ENCODE measurements at regions not wholly inside any gene's neighbourhood (a gene's known extent, or its start where the extent isn't known, plus 50 kb on each side); places are given as distances from the start of the nearest gene placed in this dataset.
A peak's percentile ranks its signal among the peaks of the same experiment; 100 is the strongest.
"Not testable (repeated sequence)": the region's sequence is repeated elsewhere in the genome, so short reads cannot be mapped to it uniquely, and the experiment has no call there.

- DNase-seq = no peak
Measured at GRCh38 chr15:31598620-31599019, 272.0 kb downstream of the KLF13 start.

DNA sequence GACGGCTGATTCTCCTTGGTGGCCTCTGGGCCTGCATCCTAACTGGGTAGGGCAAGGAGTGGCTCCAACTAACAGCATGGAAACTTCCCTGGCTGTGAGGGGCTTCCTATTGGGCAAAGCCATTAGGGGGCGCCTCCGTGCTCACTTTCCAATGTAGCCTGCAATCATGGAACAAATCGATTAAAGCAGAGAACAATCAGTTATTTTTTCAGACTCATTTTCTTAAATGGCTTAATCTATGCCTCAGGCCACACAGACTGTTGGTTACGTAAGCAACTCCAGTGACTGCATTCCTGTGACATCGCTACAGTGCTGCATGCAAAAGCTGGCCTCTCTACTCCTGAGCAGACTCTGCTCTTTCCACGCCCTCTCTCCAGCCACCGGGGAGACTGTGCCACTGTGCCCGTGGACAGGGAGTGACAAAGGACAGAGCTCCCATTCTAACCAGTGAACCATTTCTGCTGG is 278.9 kb downstream of the KLF13 start:
- DNase-seq = peak; percentile 35

DNA sequence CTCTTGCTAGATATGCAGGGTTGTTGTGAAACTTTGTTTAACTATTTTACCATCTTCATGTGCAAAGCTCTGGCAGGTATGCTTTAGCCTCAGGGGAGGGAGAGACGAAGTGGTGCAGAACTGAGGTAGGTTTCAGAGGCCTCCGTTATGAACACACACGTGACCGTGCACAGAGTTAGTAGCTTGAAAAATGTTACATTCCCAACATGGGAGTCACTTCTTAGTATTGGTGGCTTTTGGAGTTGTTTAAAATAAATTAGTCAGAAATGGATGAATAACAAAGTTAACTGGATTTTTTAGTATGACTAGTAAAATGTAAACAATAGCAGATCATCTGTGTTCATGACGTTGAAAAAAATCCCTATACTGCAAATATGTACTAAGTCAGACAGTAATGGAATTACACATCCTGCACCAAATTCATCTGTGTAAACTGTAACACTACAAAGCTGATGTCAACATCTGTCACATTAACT is 279.6 kb downstream of the KLF13 start:
- peak; percentile 24 for DNase-seq

DNA sequence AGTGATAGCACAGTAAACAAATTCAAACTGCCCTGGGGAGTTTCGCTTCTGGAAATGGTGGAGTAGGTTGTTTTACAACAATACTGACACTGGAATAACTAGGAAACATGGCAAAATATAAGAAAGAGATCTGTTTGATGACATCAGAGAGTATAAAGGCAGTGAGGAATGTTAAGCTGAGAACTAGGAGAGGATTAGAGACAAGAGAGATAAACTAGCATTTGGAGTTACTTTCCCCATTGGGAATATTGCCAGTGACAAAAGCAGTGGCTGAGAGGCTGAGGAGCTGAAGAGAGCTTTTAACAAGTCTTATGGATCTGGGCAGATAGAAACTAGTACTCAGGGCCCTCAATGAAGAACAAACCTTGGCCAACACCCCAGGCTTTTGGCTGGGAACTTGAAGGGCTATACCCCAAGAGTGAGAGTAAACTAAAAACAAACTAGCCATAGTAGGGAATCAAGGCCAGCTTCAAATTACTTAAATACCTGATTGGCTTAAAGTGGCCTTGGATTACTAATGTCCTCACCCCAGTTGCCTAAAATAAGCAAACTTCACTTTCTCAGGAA is 280.4 kb downstream of the KLF13 start:
- no peak for DNase-seq

DNA sequence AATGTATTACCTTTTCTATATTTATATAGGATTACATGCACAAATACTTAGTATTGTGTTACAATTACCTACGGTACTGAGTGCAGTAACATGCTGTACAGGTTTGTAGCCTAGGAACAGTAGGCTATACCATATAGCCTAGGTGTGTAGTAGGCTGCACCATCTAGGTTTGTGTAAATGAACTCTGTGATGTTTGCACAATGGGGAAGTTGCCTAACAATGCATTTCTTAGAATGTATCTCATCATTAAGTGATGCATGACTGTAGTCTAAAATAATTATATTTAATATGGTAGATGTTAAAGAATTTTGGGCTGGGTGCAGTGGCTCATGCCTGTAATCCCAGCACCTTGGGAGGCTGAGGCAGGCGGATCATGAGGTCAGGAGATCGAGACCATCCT is 281.0 kb downstream of the KLF13 start:
- no peak for DNase-seq

- no peak for DNase-seq
Measured at GRCh38 chr15:31609258-31609681, 282.6 kb downstream of the KLF13 start.

DNA sequence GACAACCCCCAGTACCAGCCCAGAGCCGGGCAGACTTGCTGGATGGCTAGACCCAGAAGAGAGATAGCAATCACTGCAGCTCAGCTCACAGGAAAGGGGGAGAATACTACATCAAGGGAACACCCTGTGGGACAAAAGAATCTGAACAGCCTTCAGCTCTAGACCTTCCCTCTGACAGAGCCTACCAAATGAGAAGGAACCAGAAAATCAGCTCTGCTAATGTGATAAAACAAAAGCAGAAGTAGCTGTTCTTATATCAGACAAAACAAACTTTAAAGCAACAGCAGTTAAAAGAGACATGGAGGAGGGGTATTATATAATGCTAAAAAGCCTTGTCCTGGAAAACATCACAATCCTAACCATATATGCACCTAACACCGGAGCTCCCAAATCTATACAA is 283.3 kb downstream of the KLF13 start:
- DNase-seq = no peak

GRCh38 chr15:31615643-31616415 is 289.2 kb downstream of the KLF13 start:
- no peak for DNase-seq

DNA sequence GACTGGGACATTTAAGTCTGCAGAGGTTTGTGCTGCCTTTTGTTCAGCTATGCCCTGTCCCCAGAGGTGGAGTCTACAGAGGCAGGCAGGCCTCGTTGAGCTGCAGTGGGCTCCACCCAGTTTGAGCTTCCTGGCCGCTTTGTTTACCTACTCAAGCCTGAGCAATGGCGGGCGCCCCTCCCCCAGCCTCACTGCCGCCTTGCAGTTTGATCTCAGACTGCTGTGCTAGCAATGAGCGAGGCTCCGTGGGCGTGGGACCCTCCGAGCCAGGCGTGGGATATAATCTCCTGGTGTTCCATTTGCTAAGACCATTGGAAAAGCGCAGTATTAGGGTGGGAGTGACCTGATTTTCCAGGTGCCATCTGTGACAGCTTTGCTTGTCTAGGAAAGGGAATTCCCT is 296.7 kb downstream of the KLF13 start:
- not testable (repeated sequence) for DNase-seq

DNA sequence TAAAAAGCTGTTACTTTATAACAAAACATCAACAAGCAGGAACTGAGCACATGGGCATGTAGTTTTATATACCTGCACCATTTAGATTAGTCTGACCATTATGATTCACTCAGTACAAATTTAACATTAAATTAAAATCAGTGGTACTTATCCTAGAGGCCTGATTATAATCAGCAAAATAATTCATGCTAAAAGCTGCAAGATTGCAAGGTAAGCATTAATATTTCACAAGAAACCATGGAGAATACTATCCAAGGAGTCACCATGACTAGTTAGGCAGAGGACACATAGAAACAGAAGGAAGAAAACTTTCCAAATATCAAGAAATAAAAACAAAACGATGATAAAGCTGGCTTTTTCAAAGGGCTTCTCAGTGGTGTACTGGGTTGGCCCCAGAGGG is 297.5 kb downstream of the KLF13 start:
- not testable (repeated sequence) for DNase-seq

- not testable (repeated sequence) for DNase-seq
Measured at GRCh38 chr15:31635715-31636114, 309.1 kb downstream of the KLF13 start.

DNA sequence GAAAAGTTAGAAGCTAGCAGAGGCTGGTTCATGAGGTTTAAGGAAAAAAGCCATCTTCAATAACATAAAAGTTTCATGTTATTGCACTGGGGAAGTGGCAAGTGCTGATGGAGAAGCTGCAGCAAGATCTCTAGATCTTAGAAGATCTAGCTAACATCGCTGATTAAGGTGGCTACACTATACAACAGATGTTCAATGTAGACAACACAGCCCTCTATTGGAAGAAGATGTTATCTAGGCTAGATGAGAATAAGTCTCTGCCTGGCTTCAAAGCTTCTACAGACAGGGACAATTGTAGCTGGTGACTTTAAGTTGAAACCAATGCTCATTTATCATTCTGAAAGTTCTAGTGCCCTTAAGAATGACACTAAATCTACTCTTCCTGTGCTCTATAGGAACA is 310.3 kb downstream of the KLF13 start:
- DNase-seq = not testable (repeated sequence)

DNA sequence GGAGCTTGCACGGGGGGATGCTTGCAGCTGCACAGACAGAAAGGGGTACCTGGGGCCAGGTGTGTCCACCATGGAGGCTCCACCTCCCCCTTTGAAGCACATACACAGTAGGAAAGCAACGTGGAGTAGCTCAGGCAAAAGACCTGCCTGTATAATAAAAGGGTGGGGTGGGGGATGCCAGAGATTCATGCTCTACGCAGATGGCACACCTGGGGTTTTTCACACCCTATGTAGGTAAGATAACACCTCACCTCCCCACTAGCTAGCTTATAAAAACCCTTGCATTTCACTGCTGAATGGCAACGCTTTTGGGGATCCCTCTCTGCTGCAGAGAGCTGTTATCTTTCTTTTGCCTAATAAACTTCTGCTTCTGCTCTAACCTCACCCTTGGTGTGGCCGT is 317.3 kb downstream of the KLF13 start:
- not testable (repeated sequence) for DNase-seq

GRCh38 chr15:31644761-31645160 is 318.1 kb downstream of the KLF13 start:
- DNase-seq = not testable (repeated sequence)

DNA sequence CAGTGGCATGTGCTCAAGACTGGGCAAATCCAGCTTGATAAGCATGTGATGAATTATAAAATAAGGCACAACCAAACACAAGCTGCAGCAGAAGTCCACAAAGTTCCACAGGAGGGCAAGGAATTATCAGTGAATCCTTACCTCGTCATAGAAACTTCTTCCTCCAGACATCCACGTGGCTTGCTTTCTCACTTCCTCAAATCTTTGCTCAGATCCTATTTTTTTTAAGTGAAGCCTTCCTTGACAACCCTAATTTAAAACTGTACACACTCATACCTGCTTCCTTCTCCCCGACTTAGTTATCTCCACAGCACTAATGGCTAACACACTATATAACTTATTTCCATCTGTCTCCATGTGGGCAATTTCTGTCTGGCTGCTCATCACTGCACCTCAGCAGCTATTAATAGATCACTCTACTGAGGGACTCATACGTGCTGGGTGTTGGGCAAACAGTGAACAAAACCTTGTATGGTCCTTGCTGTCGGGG is 320.7 kb downstream of the KLF13 start:
- not testable (repeated sequence) for DNase-seq

DNA sequence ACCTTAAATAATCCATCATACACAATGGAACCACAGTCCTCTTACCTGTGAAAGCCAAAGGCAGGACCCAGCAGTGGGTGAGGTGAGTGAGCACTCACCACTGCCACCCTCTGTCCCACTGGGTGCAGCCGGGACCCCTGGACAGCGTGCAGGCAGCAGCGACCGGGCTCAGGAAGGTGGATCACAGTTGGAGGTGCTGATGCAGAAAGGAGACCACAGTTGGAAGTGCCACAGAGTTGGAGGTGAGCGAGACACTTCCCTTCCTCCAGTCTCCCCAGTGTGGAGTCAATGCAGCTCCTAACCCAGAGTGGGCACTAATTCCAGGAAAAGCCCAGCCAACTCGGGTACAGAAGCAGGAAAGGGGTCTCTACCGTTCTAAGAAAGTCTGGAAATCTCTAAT is 323.0 kb downstream of the KLF13 start:
- DNase-seq = not testable (repeated sequence)

DNA sequence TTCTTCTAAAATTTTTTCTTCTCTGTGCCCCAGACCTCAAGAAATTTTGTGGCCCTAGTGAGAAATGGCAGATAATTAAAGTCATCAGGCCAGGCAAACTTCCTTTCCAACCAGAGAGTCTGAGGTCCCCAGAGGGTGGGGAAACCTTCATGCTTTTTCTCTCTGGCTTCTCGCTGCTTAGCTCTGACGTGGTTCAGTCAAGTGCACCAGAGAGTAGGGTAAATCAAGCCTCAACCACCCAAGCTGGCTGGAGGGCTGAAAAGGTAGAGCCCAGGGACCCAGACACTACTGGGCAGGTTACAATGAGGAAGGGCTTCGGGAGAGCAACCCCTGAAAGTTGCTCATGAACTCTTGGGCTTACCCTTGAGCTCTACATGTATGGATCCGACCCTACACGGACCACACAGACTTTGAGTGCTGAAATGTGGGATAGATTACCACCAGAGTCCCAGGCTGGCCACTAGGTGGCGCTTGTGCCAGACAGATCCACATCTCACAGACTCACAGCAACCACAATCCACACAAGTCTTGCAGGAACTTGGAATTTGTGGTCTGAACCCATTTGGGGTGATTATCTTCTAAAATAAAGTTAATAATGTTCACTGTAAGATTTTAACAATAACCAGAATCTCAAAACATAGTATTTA is 323.5 kb downstream of the KLF13 start:
- not testable (repeated sequence) for DNase-seq

GRCh38 chr15:31656915-31657314 is 330.3 kb downstream of the KLF13 start:
- not testable (repeated sequence) for DNase-seq

DNA sequence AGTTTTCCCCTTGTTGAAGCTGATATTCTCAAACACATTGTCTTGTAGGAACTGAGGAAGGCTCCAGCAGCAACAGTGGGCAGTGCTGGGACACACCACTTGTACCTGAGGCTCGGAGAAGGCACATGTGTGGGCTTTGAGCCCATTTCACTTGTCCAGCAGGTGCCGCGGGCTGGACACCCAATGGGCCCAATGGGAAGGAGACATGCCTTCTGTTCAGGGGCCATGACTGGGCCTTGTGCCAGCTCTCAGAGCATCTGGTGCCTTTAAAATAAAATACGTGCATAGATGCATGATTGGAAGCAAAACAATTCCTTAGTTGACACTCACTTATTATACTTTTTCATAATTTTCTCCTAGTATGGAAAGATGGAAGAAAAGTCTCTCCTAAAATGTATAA is 334.2 kb downstream of the KLF13 start:
- DNase-seq = no peak

DNA sequence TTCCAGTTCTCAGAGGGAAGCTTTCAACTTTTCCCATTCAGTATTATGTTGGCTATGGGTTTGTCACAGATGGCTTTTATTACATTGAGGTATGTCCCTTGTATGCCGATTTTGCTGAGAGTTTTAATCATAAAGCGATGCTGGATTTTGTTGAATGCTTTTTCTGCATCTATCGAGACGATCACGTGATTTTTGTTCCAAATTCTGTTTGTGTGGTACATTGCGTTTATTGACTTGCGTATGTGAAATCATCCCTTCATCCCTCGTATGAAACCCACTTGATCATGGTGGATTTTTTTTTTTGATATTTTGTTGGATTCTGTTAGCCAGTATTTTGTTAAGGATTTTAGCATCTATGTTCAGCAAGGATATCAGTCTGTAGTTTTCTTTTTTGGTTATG is 339.1 kb downstream of the KLF13 start:
- DNase-seq = not testable (repeated sequence)

DNA sequence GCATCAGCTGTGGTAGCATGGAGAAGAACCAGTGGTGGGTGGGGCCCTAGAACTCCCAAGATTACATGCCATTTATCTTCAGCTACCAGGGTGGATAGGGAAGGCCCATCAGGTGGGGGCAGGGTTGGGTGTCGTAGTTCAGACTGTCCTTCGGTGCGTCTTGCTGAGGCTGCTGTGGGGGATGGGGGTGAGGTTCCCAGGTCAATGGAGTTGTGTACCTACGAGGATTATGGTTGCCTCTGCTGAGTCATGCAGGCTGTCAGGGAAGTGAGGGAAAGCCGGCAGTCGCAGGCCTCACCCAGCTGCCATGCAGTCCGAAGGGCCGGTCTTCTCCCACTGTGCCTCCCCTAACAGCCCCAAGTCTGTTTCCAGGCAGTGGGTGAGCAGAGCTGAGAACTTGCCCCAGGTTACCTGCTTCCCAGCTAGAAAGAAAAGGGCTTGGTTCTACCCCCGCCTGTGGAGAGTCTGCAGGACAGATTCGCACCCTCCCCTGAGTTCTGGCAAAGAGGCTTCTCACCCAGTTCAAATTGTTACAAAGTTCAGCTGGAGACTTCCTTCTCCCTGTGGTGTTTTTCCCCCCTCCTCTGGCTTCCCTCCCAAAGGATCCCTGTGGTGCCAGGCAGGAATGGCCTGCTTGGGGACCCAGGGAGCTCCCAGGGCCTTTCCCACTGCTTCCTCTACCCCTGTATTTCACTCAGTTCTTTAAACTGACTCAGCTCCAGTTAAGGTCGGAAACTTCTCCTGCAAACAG is 342.7 kb downstream of the KLF13 start:
- DNase-seq = not testable (repeated sequence)

- not testable (repeated sequence) for DNase-seq
Measured at GRCh38 chr15:31673263-31673662, 346.6 kb downstream of the KLF13 start.

Data from tongue (tissue), 1 donor.